Osteoblast (primary cell): ENCODE measurements at regions not wholly inside any gene's neighbourhood (a gene's known extent, or its start where the extent isn't known, plus 50 kb on each side); places are given as distances from the start of the nearest gene placed in this dataset.

Experiments
- DNase-seq: peaks from one replicate; pipeline ENCODE4 v3.0.0; 2011; ENCODE audit warnings: low spot score, mixed read lengths; ENCODE audit not compliant: insufficient read length; ENCODE audit errors: missing footprints
- H2AFZ ChIP-seq: 2 replicates; pipeline ENCODE4 v1.6.0; 2011; ENCODE audit warnings: mild to moderate bottlenecking, low read length
- H3K27ac ChIP-seq: 2 replicates; pipeline ENCODE4 v1.5.1; 2011; ENCODE audit warnings: mild to moderate bottlenecking, low read depth, low read length, moderate library complexity
- H3K27me3 ChIP-seq: 2 replicates; pipeline ENCODE4 v1.6.0; 2012; ENCODE audit warnings: mild to moderate bottlenecking, control low read depth, inconsistent platforms, low read length, moderate library complexity; ENCODE audit not compliant: insufficient read depth
- H3K36me3 ChIP-seq: 2 replicates; pipeline ENCODE4 v1.5.1; 2011; ENCODE audit warnings: mild to moderate bottlenecking, low read length, control low read depth, moderate library complexity; ENCODE audit not compliant: insufficient read depth
- H3K4me1 ChIP-seq: 2 replicates; pipeline ENCODE4 v1.5.1; 2011; ENCODE audit warnings: mild to moderate bottlenecking, low read length, control low read depth, moderate library complexity; ENCODE audit not compliant: insufficient read depth
- H3K4me2 ChIP-seq: 2 replicates; pipeline ENCODE4 v1.6.0; 2011; ENCODE audit warnings: mild to moderate bottlenecking, low read length; ENCODE audit not compliant: insufficient read depth
- H3K4me3 ChIP-seq: fragments of 200-600 bp; sonication (generic); 3 replicates; pipeline ENCODE4 v1.5.1; 2012; ENCODE audit warnings: mild to moderate bottlenecking, low read length, inconsistent platforms; ENCODE audit not compliant: insufficient read depth
- H3K79me2 ChIP-seq: 2 replicates; pipeline ENCODE4 v1.6.0; 2012; ENCODE audit warnings: mild to moderate bottlenecking, low read length, control low read depth, inconsistent platforms; ENCODE audit not compliant: insufficient read depth
- H3K9me3 ChIP-seq: 2 replicates; pipeline ENCODE4 v1.5.1; 2011; ENCODE audit warnings: low read depth, low read length, control low read depth
- H4K20me1 ChIP-seq: 2 replicates; pipeline ENCODE4 v1.6.0; 2012; ENCODE audit warnings: mild to moderate bottlenecking, low read length, control low read depth; ENCODE audit not compliant: insufficient read depth
- CTCF ChIP-seq: IDR thresholded peaks from 2 replicates; pipeline ENCODE4 v1.5.1; 2011; ENCODE audit warnings: mild to moderate bottlenecking, low read depth, low read length, moderate library complexity; ENCODE audit errors: extremely low read depth

GRCh38 chr4:153900426-153900825, 111.5 kb upstream of the SFRP2 start:
- no peak overlapping the region for H3K4me3 ChIP-seq
- no peaks in the 10 kb centered on the region for H3K9me3 ChIP-seq
- H3K27me3 ChIP-seq, result no peaks in the 10 kb centered on the region
- no peak overlapping the region for H3K4me2 ChIP-seq
- no peak overlapping the region for H2AFZ ChIP-seq
- peak; percentile 26 for DNase-seq
- no peaks in the 10 kb centered on the region for H3K4me1 ChIP-seq
- no peak for TF ChIP-seq CTCF
- H3K79me2 ChIP-seq, result no peaks in the 10 kb centered on the region
- H3K27ac ChIP-seq, result no peak overlapping the region
- H3K36me3 ChIP-seq, result no peaks in the 10 kb centered on the region
- no peaks in the 10 kb centered on the region for H4K20me1 ChIP-seq

- Histone ChIP-seq H3K79me2 (no peaks in the 10 kb centered on the region), H3K27me3 (no peaks in the 10 kb centered on the region), H3K4me3 (no peak overlapping the region), H4K20me1 (no peaks in the 10 kb centered on the region), H3K27ac (no peak overlapping the region), H3K36me3 (no peaks in the 10 kb centered on the region), H3K4me1 (no peaks in the 10 kb centered on the region), H3K4me2 (no peak overlapping the region), H2AFZ (no peak overlapping the region), H3K9me3 (no peaks in the 10 kb centered on the region)
- no peak for TF ChIP-seq CTCF
- DNase-seq, result peak; percentile 3
Measured at GRCh38 chr4:153890761-153891160, 101.9 kb upstream of the SFRP2 start.

GRCh38 chr4:153887217-153887616, 98.3 kb upstream of the SFRP2 start:
- Histone ChIP-seq H3K79me2 (no peaks in the 10 kb centered on the region), H3K4me3 (no peak overlapping the region), H3K9me3 (no peaks in the 10 kb centered on the region), H3K4me1 (no peaks in the 10 kb centered on the region), H2AFZ (no peak overlapping the region), H3K27ac (no peak overlapping the region), H4K20me1 (no peaks in the 10 kb centered on the region), H3K4me2 (no peak overlapping the region), H3K36me3 (no peaks in the 10 kb centered on the region), H3K27me3 (no peaks in the 10 kb centered on the region)
- TF ChIP-seq CTCF, result no peak
- no peak for DNase-seq

- H2AFZ ChIP-seq, result no peak overlapping the region
- H3K9me3 ChIP-seq, result no peaks in the 10 kb centered on the region
- H3K36me3 ChIP-seq, result no peaks in the 10 kb centered on the region
- no peak for TF ChIP-seq CTCF
- H3K4me3 ChIP-seq, result no peak overlapping the region
- H3K27ac ChIP-seq, result no peak overlapping the region
- no peaks in the 10 kb centered on the region for H4K20me1 ChIP-seq
- no peaks in the 10 kb centered on the region for H3K4me1 ChIP-seq
- H3K27me3 ChIP-seq, result no peaks in the 10 kb centered on the region
- no peak for DNase-seq
- H3K79me2 ChIP-seq, result no peaks in the 10 kb centered on the region
- no peak overlapping the region for H3K4me2 ChIP-seq
Measured at GRCh38 chr4:153884325-153884724, 95.4 kb upstream of the SFRP2 start.
